Naive B cell (primary cell): ENCODE measurements at regions not wholly inside any gene's neighbourhood (a gene's known extent, or its start where the extent isn't known, plus 50 kb on each side); places are given as distances from the start of the nearest gene placed in this dataset.

Experiments
- ATAC-seq, 2 donors: fragments of 150-1000 bp; cut with Tn5 transposase; 2 replicates each; pipeline ENCODE4 v1.10.0; 2021; ENCODE audit warnings: low read depth in 2 of 2, mild to moderate bottlenecking in 2 of 2, moderate library complexity in 2 of 2
- DNase-seq: peaks from one replicate; pipeline ENCODE4 v3.0.0; 2022
- H3K27ac Mint-ChIP-seq, 6 donors: one replicate each; pipeline ENCODE4 v1.8.0; 2020 to 2022; ENCODE audit warnings: mild to moderate bottlenecking in 6 of 6, mixed read lengths in 6 of 6, moderate library complexity in 5 of 6, inconsistent platforms in 2 of 6
- H3K27me3 Mint-ChIP-seq, 3 donors: one replicate each; pipeline ENCODE4 v1.8.0; 2021 to 2022; ENCODE audit warnings: mixed read lengths in 3 of 3, mild to moderate bottlenecking in 1 of 3
- H3K36me3 Mint-ChIP-seq, 2 donors: one replicate each; pipeline ENCODE4 v1.8.0; 2020 to 2022; ENCODE audit warnings: mixed read lengths in 2 of 2, inconsistent platforms in 1 of 2, mild to moderate bottlenecking in 1 of 2
- H3K4me1 Mint-ChIP-seq, 3 donors: one replicate each; pipeline ENCODE4 v1.8.0; 2020 to 2022; ENCODE audit warnings: mixed read lengths in 3 of 3, inconsistent platforms in 1 of 3, mild to moderate bottlenecking in 1 of 3, moderate library complexity in 1 of 3
- H3K4me3 Mint-ChIP-seq, 8 donors: one replicate each; pipeline ENCODE4 v1.8.0; 2020 to 2022; ENCODE audit warnings: mild to moderate bottlenecking in 8 of 8, mixed read lengths in 8 of 8, moderate library complexity in 8 of 8, inconsistent platforms in 2 of 8
- H3K9me3 Mint-ChIP-seq, 7 donors: one replicate each; pipeline ENCODE4 v1.8.0; 2020 to 2022; ENCODE audit warnings: mixed read lengths in 7 of 7, mild to moderate bottlenecking in 5 of 7, inconsistent platforms in 2 of 7, moderate library complexity in 1 of 7

GRCh38 chr2:175630280-175631244, 371.5 kb downstream of the LNPK start:
- H3K27ac Mint-ChIP-seq: no peak overlapping the region
- DNase-seq (no peak), ATAC-seq (no peak)
- peaks cover 0 to 15% (median 8%) of the 10 kb centered on the region in 3 donors for H3K27me3 Mint-ChIP-seq
- H3K36me3 Mint-ChIP-seq: no peaks in the 10 kb centered on the region
- no peaks in the 10 kb centered on the region for H3K4me1 Mint-ChIP-seq
- no peak overlapping the region for H3K4me3 Mint-ChIP-seq
- H3K9me3 Mint-ChIP-seq: peaks cover 0 to 6% (median 4%) of the 10 kb centered on the region in 7 donors

- ATAC-seq (no peak), DNase-seq (no peak)
- H3K27ac Mint-ChIP-seq: no peak overlapping the region
- no peak overlapping the region for H3K4me3 Mint-ChIP-seq
- no peaks in the 10 kb centered on the region for H3K4me1 Mint-ChIP-seq
- H3K27me3 Mint-ChIP-seq: peaks cover 0 to 15% (median 8%) of the 10 kb centered on the region in 3 donors
- no peaks in the 10 kb centered on the region for H3K36me3 Mint-ChIP-seq
- peaks cover 0 to 11% (median 4%) of the 10 kb centered on the region in 7 donors for H3K9me3 Mint-ChIP-seq
These were observed 373.8 kb downstream of the LNPK start for GRCh38 chr2:175628243-175628642.

- Mint-ChIP-seq H3K27ac (no peak overlapping the region), H3K4me1 (no peaks in the 10 kb centered on the region), H3K36me3 (no peaks in the 10 kb centered on the region), H3K9me3 (peaks cover 0 to 11% (median 4%) of the 10 kb centered on the region in 7 donors), H3K4me3 (peak overlapping the region in 1 of 8 donors; percentile 15), H3K27me3 (peaks cover 0 to 15% (median 8%) of the 10 kb centered on the region in 3 donors)
- ATAC-seq (no peak), DNase-seq (no peak)
These were observed 374.7 kb downstream of the LNPK start for GRCh38 chr2:175627405-175627804.

- Mint-ChIP-seq H3K9me3 (peaks cover 0 to 11% (median 4%) of the 10 kb centered on the region in 7 donors), H3K27ac (no peak overlapping the region), H3K4me1 (no peaks in the 10 kb centered on the region), H3K27me3 (peaks cover 0 to 15% (median 8%) of the 10 kb centered on the region in 3 donors), H3K36me3 (no peaks in the 10 kb centered on the region), H3K4me3 (no peak overlapping the region)
- DNase-seq (no peak), ATAC-seq (no peak)
These were observed 375.3 kb downstream of the LNPK start for GRCh38 chr2:175626796-175627195.

- no peak overlapping the region for H3K4me3 Mint-ChIP-seq
- no peak for DNase-seq
- H3K27me3 Mint-ChIP-seq: peaks cover 0 to 22% (median 17%) of the 10 kb centered on the region in 3 donors
- H3K4me1 Mint-ChIP-seq: no peaks in the 10 kb centered on the region
- H3K27ac Mint-ChIP-seq: no peak overlapping the region
- no peak for ATAC-seq
- H3K9me3 Mint-ChIP-seq: peaks cover 1 to 11% (median 8%) of the 10 kb centered on the region in 7 donors
- no peaks in the 10 kb centered on the region for H3K36me3 Mint-ChIP-seq
These were observed 377.3 kb downstream of the LNPK start for GRCh38 chr2:175624785-175625184.

GRCh38 chr2:175624211-175624761, 377.8 kb downstream of the LNPK start:
- H3K27ac Mint-ChIP-seq: no peak overlapping the region
- ATAC-seq (no peak), DNase-seq (no peak)
- H3K9me3 Mint-ChIP-seq: peaks cover 1 to 11% (median 8%) of the 10 kb centered on the region in 7 donors
- H3K36me3 Mint-ChIP-seq: no peaks in the 10 kb centered on the region
- no peaks in the 10 kb centered on the region for H3K4me1 Mint-ChIP-seq
- H3K27me3 Mint-ChIP-seq: peaks cover 0 to 20% (median 18%) of the 10 kb centered on the region in 3 donors
- no peak overlapping the region for H3K4me3 Mint-ChIP-seq

GRCh38 chr2:175621821-175622220, 380.2 kb downstream of the LNPK start:
- Mint-ChIP-seq H3K9me3 (peaks cover 1 to 18% (median 5%) of the 10 kb centered on the region in 7 donors), H3K4me1 (no peaks in the 10 kb centered on the region), H3K27me3 (peaks cover 0 to 18% (median 15%) of the 10 kb centered on the region in 3 donors)

GRCh38 chr2:175620106-175620505, 382.0 kb downstream of the LNPK start:
- DNase-seq: no peak
- Mint-ChIP-seq H3K36me3 (no peaks in the 10 kb centered on the region), H3K9me3 (peaks cover 1 to 18% (median 5%) of the 10 kb centered on the region in 7 donors), H3K4me1 (no peaks in the 10 kb centered on the region), H3K27ac (no peak overlapping the region), H3K4me3 (no peak overlapping the region), H3K27me3 (peaks cover 0 to 18% (median 15%) of the 10 kb centered on the region in 3 donors)
- ATAC-seq: no peak

More at GRCh38 chr2:175621821-175622220, 380.2 kb downstream of the LNPK start:
- no peak for DNase-seq
- ATAC-seq: no peak
- H3K4me3 Mint-ChIP-seq: no peak overlapping the region
- H3K27ac Mint-ChIP-seq: no peak overlapping the region
- H3K36me3 Mint-ChIP-seq: no peaks in the 10 kb centered on the region

GRCh38 chr2:175619179-175620045, 382.7 kb downstream of the LNPK start:
- ATAC-seq: no peak
- Mint-ChIP-seq H3K36me3 (no peaks in the 10 kb centered on the region), H3K9me3 (peaks cover 1 to 18% (median 5%) of the 10 kb centered on the region in 7 donors), H3K4me3 (no peak overlapping the region), H3K27ac (no peak overlapping the region), H3K27me3 (peaks cover 0 to 18% (median 15%) of the 10 kb centered on the region in 3 donors), H3K4me1 (no peaks in the 10 kb centered on the region)
- DNase-seq: no peak

GRCh38 chr2:175612280-175612679, 389.8 kb downstream of the LNPK start:
- Mint-ChIP-seq H3K9me3 (peaks cover 0 to 4% (median 0%) of the 10 kb centered on the region in 7 donors), H3K36me3 (no peaks in the 10 kb centered on the region), H3K27ac (no peak overlapping the region), H3K4me1 (no peaks in the 10 kb centered on the region), H3K27me3 (peaks cover 0 to 9% (median 4%) of the 10 kb centered on the region in 3 donors), H3K4me3 (no peak overlapping the region)
- ATAC-seq: no peak
- no peak for DNase-seq

GRCh38 chr2:175606010-175606841, 395.8 kb downstream of the LNPK start:
- H3K9me3 Mint-ChIP-seq: peaks cover 0 to 5% (median 0%) of the 10 kb centered on the region in 7 donors
- no peak overlapping the region for H3K27ac Mint-ChIP-seq
- peaks cover 0 to 19% (median 0%) of the 10 kb centered on the region in 3 donors for H3K27me3 Mint-ChIP-seq
- no peak overlapping the region for H3K4me3 Mint-ChIP-seq
- H3K4me1 Mint-ChIP-seq: no peaks in the 10 kb centered on the region
- H3K36me3 Mint-ChIP-seq: no peaks in the 10 kb centered on the region
- DNase-seq (no peak), ATAC-seq (no peak)

GRCh38 chr2:175605640-175606009, 396.4 kb downstream of the LNPK start:
- Mint-ChIP-seq H3K9me3 (peaks cover 0 to 5% (median 0%) of the 10 kb centered on the region in 7 donors), H3K27me3 (peaks cover 0 to 19% (median 0%) of the 10 kb centered on the region in 3 donors), H3K27ac (no peak overlapping the region), H3K4me1 (no peaks in the 10 kb centered on the region), H3K4me3 (no peak overlapping the region), H3K36me3 (no peaks in the 10 kb centered on the region)
- no peak for ATAC-seq
- no peak for DNase-seq
